ENCODE measurements at regions not wholly inside any gene's neighbourhood (a gene's known extent, or its start where the extent isn't known, plus 50 kb on each side); places are given as distances from the start of the nearest gene placed in this dataset.

DNA sequence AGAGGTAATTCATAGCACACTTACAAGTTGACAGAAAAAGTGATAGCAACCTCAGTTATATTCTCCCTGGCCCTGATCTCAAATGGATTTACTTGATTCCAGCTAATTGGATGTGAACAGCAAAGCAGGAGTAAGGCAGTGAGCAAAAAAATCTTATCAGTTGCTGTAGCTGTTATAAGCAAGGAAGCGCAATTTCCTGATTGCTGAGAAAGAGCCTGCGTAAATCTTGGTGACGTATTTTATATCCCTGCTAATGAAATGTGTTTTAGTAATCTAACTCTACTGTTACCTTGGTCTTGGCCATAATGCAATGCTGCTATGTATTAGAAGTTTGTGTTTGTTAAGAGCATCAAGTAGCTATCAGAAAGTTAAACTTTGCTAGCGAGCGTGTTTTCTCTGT is 661.2 kb upstream of the SEMA6A start:
- TF ChIP-seq TAF1 (IDR thresholded peaks at IDR 0.05; ENCODE audit: low read depth, low read length) = no peak
- TF ChIP-seq POLR2A (IDR thresholded peaks at IDR 0.05; ENCODE audit: low read depth, low read length) = no peak
- TF ChIP-seq PAX5 (IDR thresholded peaks at IDR 0.05; ENCODE audit: insufficient read depth, low read length, severe bottlenecking) = no peak
